Chondrocyte (in vitro differentiated cells): ENCODE measurements at regions not wholly inside any gene's neighbourhood (a gene's known extent, or its start where the extent isn't known, plus 50 kb on each side); places are given as distances from the start of the nearest gene placed in this dataset.

Experiments used
- DNase-seq: peaks from one replicate; pipeline ENCODE4 v3.0.0; 2021; ENCODE audit warnings: mixed read lengths, low spot score
- H3K27ac Mint-ChIP-seq: one replicate; pipeline ENCODE4 v1.8.0; 2021; ENCODE audit warnings: mild to moderate bottlenecking, moderate library complexity, mixed read lengths; ENCODE audit not compliant: unreplicated experiment
- H3K27me3 Mint-ChIP-seq: 2 replicates; pipeline ENCODE4 v1.8.0; 2021; ENCODE audit warnings: low read depth, mixed read lengths
- H3K36me3 Mint-ChIP-seq: 2 replicates; pipeline ENCODE4 v1.8.0; 2021; ENCODE audit warnings: low read depth, mixed read lengths
- H3K4me1 Mint-ChIP-seq: 2 replicates; pipeline ENCODE4 v1.8.0; 2021; ENCODE audit warnings: low read depth, mild to moderate bottlenecking, mixed read lengths
- H3K4me3 Mint-ChIP-seq: one replicate; pipeline ENCODE4 v1.8.0; 2021; ENCODE audit warnings: mild to moderate bottlenecking, moderate library complexity, mixed read lengths; ENCODE audit not compliant: unreplicated experiment
- H3K9me3 Mint-ChIP-seq: 2 replicates; pipeline ENCODE4 v1.8.0; 2021; ENCODE audit warnings: low read depth, mixed read lengths
- CTCF ChIP-seq: fragments of 200-600 bp; sonication (generic); IDR thresholded peaks from 2 replicates; pipeline ENCODE4 v1.5.0; 2021; ENCODE audit warnings: antibody characterized with exemption, mild to moderate bottlenecking, moderate library complexity

GRCh38 chr2:125185691-125186270, 1160.7 kb downstream of the CNTNAP5 start:
- Mint-ChIP-seq H3K36me3 (no peaks in the 10 kb centered on the region), H3K4me1 (no peaks in the 10 kb centered on the region), H3K4me3 (no peak overlapping the region), H3K27me3 (no peaks in the 10 kb centered on the region), H3K9me3 (no peaks in the 10 kb centered on the region), H3K27ac (no peak overlapping the region)
- no peak for TF ChIP-seq CTCF
- no peak for DNase-seq

GRCh38 chr2:125207431-125207830, 1182.3 kb downstream of the CNTNAP5 start:
- H3K27me3 Mint-ChIP-seq: no peaks in the 10 kb centered on the region
- no peak overlapping the region for H3K27ac Mint-ChIP-seq
- H3K36me3 Mint-ChIP-seq: no peaks in the 10 kb centered on the region
- TF ChIP-seq CTCF: no peak
- peaks cover 3% of the 10 kb centered on the region for H3K9me3 Mint-ChIP-seq
- DNase-seq: no peak
- H3K4me1 Mint-ChIP-seq: no peaks in the 10 kb centered on the region
- no peak overlapping the region for H3K4me3 Mint-ChIP-seq

- Mint-ChIP-seq H3K36me3 (no peaks in the 10 kb centered on the region), H3K4me1 (no peaks in the 10 kb centered on the region), H3K27me3 (no peaks in the 10 kb centered on the region), H3K4me3 (no peak overlapping the region), H3K9me3 (peaks cover 57% of the 10 kb centered on the region), H3K27ac (no peak overlapping the region)
- DNase-seq: no peak
- TF ChIP-seq CTCF: no peak
Measured at GRCh38 chr2:125216321-125216720, 1191.2 kb downstream of the CNTNAP5 start.

GRCh38 chr2:125224188-125224587, 1199.1 kb downstream of the CNTNAP5 start:
- no peaks in the 10 kb centered on the region for H3K36me3 Mint-ChIP-seq
- peaks cover 37% of the 10 kb centered on the region for H3K9me3 Mint-ChIP-seq
- TF ChIP-seq CTCF: no peak
- no peaks in the 10 kb centered on the region for H3K4me1 Mint-ChIP-seq
- H3K27ac Mint-ChIP-seq: no peak overlapping the region
- DNase-seq: peak; percentile 66
- H3K4me3 Mint-ChIP-seq: no peak overlapping the region
- no peaks in the 10 kb centered on the region for H3K27me3 Mint-ChIP-seq

- Mint-ChIP-seq H3K4me3 (no peak overlapping the region), H3K27ac (no peak overlapping the region), H3K36me3 (no peaks in the 10 kb centered on the region), H3K9me3 (peaks cover 34% of the 10 kb centered on the region), H3K27me3 (peaks cover 3% of the 10 kb centered on the region), H3K4me1 (no peaks in the 10 kb centered on the region)
- TF ChIP-seq CTCF: no peak
- DNase-seq: peak; percentile 25
Measured at GRCh38 chr2:125224830-125225229, 1199.7 kb downstream of the CNTNAP5 start.
